MM.1S (cell line): ENCODE measurements at regions not wholly inside any gene's neighbourhood (a gene's known extent, or its start where the extent isn't known, plus 50 kb on each side); places are given as distances from the start of the nearest gene placed in this dataset.

Experiments
- EZH2 ChIP-seq: fragments of 300-600 bp; sonication (generic); optimal IDR thresholded peaks from 2 replicates; pipeline ENCODE3; 2017; ENCODE audit warnings: low read depth, mild to moderate bottlenecking, antibody characterized with exemption, low read length, mixed read lengths
- TF ChIP-seq, protein P1 (sequence below): fragments of 300-600 bp; sonication (generic); IDR thresholded peaks from 2 replicates; pipeline ENCODE4 v1.5.1; 2016; ENCODE audit warnings: antibody characterized with exemption, low read length, mixed read lengths

DNA sequence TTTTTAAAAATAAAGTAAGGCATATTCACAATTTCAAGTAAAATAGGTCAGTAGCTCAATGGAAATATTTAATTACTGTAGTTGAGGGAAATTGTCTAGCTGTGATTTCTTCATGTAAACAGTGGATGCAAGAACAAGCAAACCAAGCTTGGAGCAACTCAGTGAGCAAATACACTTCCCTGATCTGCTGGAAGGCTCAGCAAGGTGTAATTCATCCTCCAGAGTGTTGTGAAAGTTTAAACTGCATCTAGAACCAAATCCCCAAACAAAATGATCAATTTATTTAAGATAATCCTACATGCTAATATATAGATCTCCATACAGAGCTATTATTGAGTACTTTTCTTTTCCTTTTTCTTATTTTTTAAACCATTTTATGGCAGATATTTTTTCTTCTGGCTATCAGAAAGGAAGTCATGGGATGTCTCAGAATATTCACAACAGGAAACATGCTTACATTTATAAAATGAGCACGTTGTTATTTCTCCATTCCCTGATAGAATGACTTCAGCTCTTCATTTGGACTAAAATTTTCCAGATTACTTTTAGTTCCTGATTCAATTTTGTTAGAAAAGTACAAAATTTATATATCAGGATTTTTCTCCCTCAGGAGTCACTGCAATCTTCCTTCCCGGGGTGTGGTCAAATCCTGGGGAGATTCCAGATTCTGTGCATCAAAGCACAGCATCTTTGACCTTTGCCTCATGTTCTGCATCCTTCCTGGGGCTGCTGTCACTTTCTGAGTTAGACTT, 219.2 kb upstream of the ELL2 start:
- TF ChIP-seq, protein P1, sequence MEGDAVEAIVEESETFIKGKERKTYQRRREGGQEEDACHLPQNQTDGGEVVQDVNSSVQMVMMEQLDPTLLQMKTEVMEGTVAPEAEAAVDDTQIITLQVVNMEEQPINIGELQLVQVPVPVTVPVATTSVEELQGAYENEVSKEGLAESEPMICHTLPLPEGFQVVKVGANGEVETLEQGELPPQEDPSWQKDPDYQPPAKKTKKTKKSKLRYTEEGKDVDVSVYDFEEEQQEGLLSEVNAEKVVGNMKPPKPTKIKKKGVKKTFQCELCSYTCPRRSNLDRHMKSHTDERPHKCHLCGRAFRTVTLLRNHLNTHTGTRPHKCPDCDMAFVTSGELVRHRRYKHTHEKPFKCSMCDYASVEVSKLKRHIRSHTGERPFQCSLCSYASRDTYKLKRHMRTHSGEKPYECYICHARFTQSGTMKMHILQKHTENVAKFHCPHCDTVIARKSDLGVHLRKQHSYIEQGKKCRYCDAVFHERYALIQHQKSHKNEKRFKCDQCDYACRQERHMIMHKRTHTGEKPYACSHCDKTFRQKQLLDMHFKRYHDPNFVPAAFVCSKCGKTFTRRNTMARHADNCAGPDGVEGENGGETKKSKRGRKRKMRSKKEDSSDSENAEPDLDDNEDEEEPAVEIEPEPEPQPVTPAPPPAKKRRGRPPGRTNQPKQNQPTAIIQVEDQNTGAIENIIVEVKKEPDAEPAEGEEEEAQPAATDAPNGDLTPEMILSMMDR, result no peak
- TF ChIP-seq EZH2, result no peak
